ENCODE measurements at regions not wholly inside any gene's neighbourhood (a gene's known extent, or its start where the extent isn't known, plus 50 kb on each side); places are given as distances from the start of the nearest gene placed in this dataset.

GRCh38 chr18:38940863-38941531 is 1375.4 kb upstream of the CELF4 start:
- H3K27ac ChIP-seq: no peak overlapping the region
- TF ChIP-seq CTCF (conservative IDR thresholded peaks at IDR 0.05): no peak

GRCh38 chr18:38940475-38940862 is 1374.9 kb upstream of the CELF4 start:
- no peak overlapping the region for H3K27ac ChIP-seq
- no peak for TF ChIP-seq CTCF (conservative IDR thresholded peaks at IDR 0.05)

GRCh38 chr18:38933910-38934510 is 1368.4 kb upstream of the CELF4 start:
- H3K27ac ChIP-seq: no peak overlapping the region
- no peak for TF ChIP-seq CTCF (conservative IDR thresholded peaks at IDR 0.05)

GRCh38 chr18:38933322-38933721 is 1367.7 kb upstream of the CELF4 start:
- no peak for TF ChIP-seq CTCF (conservative IDR thresholded peaks at IDR 0.05)
- H3K27ac ChIP-seq: no peak overlapping the region

GRCh38 chr18:38932752-38933151 is 1367.2 kb upstream of the CELF4 start:
- no peak for TF ChIP-seq CTCF (conservative IDR thresholded peaks at IDR 0.05)
- H3K27ac ChIP-seq: no peak overlapping the region

GRCh38 chr18:38931754-38932050 is 1366.1 kb upstream of the CELF4 start:
- no peak overlapping the region for H3K27ac ChIP-seq
- TF ChIP-seq CTCF (conservative IDR thresholded peaks at IDR 0.05): no peak

- no peak for TF ChIP-seq CTCF (conservative IDR thresholded peaks at IDR 0.05)
- H3K27ac ChIP-seq: no peak overlapping the region
Measured at GRCh38 chr18:38930881-38931753, 1365.5 kb upstream of the CELF4 start.

Measured in VCaP (cell line).